HG02623 (cell line): ENCODE measurements at regions not wholly inside any gene's neighbourhood (a gene's known extent, or its start where the extent isn't known, plus 50 kb on each side); places are given as distances from the start of the nearest gene placed in this dataset.

Source experiments
- ATAC-seq: cut with Tn5 transposase; IDR thresholded peaks from one replicate; pipeline ENCODE4 v1.9.1; 2021; ENCODE audit warnings: moderate library complexity; ENCODE audit not compliant: unreplicated experiment

DNA sequence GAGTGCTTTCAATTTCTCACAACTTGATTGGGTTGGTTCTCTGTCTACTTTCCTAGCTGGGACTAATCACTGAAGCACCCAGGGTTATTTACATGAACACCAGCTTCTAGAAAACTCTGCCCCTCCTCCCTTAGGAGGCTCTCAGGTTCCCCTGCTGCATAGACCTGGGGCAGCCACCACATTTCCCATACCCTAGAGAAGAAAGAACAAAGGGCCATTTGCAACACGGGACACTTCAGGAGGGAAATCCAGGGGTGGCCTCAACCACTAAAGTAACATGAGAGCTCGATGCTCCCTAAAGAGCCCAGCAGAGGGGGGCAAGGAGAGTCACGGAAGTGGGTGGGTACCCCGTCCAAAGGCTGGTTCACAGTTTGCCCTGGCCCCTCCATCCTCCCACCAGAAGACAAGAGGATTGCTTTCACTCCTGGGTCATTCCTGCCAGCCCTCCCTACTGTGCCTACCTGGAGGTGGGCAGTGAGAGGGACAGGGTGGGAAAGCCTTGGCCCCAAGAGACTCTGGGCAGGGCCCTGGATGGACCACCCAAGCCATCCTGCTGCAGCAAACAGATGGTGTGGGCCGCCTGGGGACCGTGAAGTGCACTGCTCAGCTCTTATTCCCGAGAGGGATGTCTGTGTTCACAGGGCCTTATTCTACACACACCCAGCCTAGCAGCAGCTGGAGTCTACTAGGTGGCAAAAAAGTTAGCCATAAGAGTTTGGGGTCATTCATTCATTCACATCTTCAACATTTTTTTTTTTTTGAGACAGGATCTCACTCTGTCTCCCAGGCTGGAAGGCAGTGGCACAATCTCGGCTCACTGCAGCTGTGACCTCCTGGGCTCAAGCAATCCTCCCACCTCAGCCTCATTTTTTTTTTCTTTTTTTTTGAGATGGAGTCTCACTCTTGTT, 392.1 kb downstream of the SOX9 start:
- no peak for ATAC-seq

DNA sequence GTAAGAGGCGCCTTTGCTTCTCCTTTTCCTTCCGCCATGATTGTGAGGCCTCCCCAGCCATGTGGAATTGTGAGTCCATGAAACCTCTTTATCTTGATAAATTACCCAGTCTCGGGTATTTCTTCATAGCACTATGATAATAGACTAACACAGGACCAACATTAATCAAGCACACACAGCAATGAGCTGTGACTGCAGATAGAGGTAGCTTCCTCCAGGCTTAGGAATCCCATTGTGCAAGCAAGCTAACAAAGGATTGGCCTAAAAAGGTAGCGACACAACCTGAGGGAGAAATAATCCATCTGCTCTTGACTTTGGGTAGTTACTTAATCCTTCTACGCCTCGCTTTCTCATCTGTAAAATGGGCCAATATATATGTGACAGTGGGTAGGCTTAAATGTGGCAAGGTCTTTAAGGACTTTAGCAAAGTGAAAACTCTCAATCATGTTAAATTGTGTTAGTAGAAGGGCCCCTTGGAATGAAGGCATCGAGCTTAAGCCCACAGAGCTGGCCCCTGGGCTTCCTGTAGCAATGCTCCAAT, 393.6 kb downstream of the SOX9 start:
- no peak for ATAC-seq

DNA sequence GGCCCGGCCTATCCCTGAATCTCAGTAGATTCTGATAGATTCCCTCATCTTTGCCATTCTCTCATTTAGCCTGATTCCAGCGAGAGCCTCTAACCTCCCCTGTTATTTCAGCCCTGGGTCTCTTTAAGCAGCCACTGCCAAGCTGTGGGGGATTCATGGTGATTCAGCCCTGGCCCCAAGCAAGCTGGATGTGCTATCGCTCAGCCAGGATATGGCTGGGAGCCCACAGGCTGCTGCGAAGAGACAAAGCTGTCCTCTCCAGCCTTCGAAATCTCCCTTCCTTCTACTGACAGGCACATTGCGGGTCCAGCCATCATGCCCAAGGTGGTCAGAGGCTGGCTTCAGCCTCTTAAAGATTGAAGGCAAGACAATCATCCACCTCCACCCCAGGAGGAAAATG, 394.1 kb downstream of the SOX9 start:
- ATAC-seq, result no peak

DNA sequence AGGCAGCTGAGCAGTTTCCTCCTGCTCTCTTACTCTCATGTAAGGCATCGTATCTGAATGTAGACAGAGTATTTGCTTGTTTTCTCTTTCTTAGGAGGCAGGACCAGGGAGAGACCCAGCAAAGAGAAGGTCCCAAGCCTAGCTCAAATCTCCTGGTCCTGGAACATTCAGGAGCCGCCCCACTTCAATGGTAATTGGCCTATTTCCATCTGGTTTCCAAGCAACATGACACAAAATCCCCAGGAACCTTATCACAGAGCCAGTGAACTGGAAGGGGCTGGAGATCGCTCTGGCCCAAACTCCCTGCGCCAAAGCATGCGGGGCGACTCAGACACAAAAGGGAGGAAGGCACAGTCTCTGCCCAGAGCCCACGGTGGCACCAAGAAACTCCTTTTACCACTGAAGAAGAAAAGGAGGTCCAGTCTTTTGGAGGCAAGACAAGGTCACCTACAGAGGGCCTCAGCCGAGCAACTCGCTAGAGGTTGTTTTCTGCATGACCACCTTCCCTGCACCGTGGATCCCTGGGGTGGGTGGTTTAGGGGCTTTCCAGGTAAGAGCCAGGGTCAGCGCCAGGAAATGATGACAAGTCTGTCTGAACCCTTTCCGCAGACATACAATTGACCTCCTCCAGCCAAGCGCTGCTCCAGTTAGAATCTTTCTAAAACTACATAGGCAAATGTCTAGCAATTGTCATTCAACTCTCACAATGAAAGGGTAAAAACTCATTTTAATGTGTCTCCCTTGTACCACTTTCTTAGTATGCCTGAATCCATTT, 394.7 kb downstream of the SOX9 start:
- ATAC-seq, result no peak

DNA sequence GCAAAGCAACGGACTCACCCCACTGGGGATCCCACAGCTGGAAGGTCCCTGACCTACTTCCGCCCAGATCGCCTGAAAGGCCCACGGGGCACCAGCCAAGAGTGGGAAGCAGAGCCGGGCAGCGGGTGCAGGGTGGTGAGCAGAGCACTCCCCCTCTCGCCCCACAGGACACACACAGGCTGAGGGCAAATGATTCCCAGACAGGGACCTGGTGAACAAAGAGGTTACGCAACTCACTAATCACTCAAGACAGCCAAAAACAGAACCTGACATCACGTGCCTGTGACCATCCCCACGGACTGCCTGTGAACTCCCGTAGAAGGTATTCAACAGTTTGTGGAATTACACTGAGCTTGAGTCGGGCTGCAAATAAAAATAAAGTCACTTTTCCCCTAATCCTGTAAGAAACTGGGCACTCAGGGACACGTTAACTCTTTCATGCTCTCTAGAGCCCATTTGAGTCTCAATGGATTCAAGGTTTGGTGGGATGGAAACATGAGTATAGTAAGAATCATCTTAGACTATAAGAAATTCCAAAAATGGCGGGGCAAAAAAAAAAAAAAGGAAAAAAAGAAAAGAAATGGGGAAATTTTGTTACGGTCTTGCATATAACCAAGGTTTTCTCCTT, 396.1 kb downstream of the SOX9 start:
- ATAC-seq, result no peak

DNA sequence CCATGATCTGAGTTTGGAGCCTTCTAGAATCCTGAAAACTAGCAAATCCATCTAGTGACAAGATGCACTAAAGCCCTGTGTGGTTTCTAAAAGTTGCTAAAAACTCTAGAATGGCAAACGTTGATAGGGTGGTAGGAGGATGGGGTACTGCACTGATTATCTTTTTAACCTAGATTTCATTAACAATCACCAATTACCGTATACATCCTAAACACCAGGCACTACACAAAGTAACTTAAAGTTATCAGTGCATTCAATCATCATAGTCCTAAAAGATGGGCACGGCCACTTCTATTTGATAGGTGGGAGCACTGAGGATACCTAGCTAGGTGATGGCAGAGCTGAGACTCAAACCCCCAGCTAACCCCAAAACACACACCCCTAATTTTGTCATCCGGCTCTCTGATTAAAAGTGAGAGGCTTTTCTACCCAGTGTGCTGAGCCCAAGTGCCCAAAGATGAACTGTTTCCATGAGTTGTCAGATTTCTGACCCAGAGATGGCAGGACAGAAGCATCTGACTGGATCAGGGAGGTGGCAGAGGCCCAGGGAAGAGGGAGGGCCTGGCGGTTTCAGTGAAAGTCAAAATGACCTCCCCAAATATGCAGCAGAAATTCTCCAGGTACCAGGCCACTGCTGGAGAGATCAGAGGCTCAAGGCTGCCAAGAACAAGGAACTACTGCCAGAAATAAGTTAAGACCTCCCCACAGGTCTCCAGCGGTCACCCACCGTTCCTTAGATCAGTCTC, 396.8 kb downstream of the SOX9 start:
- no peak for ATAC-seq

DNA sequence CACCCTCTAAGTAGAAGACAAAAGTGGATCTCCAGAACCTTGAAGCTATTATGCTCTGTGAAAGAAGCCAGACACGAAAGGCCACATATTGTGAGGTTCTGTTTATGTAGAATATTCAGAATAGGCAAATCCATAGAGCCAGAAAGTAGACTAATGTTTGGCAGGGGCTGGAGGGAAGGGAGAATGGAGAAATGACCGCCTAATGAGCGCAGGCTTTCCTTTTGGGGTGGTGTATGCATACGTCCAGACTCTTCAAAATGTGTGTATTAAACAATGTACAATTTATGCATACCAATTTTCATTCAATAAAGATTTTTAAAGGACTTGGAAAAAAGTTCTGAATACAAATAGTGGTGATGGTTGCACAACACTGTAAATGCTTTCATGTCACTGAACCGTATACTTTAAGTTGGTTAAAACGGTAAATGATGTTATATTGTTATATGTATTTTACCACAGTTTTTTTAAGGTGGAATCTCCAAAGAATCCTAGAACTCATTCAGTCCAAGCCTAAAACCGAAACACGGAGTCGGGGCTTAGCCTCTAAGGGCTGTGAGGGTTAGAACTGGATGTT, 397.4 kb downstream of the SOX9 start:
- no peak for ATAC-seq

DNA sequence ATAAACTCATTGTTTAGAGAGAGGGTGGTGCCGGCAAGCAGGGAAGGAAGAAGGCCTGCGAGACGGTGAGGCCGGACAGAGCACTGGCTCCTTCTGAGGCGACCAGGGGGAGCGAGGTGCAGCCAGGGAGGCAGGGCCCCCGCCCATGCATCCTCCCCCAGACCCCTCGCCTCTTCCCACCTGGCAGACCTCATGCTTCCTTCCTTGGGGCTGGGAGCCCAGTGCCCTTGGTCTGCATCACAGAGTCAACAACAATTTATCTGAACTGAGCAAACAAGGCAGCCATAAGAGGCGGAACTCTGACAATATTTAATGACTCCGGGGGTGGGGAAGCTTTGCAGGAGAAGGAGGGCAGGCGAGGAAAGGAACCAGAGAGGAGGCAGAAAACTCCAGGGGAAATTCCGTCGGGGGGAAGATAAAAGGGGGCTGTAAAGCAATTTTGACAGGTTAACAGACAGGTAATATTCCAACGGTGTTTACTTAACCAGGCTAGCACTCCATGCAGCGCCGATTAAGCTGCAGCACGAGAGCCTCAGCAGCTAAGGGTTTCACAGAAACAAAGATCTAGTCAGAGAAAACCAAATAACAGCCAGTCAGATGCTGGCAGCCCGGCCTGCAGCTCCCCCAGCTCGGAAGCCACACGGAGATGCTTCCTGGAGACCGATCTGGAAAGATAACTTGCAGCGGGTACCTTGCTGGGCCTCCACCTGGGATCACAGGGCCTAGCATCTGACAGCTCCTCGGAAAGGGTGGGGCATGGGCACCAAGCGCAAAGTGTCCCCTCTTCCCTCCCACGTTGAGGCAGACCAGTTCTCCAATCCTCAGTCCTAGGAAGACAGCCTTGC, 398.2 kb downstream of the SOX9 start:
- no peak for ATAC-seq

DNA sequence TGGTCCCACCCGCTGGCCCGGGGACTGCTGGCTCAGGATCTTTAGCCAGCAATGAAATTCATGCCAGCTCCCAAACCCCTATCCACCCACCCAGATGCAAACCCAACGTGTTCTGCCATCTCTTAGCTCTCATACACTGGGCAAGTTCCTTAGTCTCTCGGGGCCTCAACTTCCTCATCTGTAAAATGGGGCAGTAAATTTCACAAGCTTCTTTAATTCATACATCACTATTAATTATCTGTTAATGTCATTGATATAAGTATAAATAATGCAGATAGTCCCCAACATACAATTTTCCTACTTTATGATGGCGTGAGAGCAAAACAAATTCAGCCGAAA, 398.7 kb downstream of the SOX9 start:
- no peak for ATAC-seq

DNA sequence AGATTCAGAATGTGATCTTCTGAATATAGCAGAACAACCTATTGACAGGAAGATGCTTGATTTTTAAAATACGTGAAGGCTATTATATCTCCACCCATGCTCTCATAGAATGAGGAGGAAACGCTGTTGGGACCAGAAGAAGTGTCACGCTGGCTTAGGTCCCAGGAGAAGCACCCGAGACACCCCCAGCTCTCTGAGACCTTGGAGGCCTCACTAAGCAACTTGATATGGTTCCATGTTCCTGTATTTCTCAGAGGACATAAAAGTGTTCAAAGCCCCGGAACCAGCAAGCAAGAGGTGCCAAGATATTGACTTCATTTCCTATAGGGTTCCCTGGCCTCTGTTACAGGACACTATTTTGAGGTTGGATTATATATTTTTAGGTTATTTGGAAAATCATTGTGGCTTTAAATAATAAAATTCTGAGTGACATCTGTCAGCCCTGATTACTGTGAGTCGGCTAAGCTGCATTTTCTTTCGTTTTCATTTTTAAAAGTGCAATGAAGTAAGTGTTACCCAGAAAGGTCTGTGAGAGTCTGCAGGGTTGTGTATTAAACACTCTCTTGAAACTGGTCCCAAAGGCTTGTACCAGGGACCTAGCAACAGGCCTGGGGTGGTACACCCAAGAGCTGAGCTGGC, 400.0 kb downstream of the SOX9 start:
- no peak for ATAC-seq

DNA sequence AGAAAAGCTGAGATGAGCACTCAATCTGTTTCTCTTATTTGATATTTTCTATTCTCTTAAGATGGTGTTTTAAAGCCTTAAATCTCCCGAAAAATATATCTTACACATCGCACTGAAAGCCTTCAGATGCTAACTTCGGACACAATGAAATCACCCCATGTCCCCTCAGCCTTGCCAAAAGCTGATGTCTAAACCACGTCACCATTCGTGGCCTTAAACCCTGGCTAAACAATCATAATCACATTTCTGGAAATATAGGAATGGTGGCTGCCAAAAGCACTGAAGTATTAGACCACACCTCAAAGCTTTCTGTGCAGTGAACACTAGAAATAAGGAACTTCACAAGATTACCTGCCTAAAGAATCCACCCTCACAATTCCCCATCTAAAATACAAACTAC, 402.7 kb downstream of the SOX9 start:
- no peak for ATAC-seq

DNA sequence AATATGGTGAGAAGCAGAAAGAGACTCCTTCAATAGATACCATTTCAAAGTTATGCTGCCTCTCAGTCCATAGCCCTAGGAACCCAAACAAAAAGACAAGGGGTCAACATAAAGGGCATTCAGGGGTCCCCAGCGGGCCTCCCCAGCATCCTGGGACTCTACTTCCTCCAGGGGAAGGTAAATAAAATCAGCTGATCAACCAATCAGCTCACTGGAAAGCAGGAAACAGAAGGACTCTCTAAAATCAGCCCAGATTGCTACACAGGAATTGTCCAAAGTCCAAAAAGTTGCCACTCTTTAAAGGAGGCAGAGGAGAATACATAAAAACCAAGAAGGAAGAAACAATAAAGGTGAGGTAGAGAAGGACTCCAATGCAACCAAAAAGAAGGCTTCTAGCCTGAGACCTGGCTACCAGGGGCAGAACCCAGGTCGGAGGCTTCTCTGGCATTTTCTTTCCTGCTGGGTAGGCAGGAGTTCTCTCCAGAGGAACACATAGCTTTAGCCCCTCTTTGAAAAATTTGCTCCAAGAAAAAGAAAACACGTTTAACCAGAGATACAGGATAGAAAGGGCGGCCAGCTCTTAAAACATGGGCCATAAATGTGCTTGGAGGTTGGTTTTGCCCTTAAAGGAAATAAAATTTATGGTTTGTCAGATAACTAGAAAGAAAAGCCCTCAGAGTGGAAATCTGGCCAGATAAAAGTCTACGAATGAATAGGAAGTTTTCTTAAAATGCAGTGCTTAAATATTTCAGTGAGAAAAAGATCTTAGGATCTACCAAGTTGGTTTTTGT, 404.6 kb downstream of the SOX9 start:
- ATAC-seq, result no peak

DNA sequence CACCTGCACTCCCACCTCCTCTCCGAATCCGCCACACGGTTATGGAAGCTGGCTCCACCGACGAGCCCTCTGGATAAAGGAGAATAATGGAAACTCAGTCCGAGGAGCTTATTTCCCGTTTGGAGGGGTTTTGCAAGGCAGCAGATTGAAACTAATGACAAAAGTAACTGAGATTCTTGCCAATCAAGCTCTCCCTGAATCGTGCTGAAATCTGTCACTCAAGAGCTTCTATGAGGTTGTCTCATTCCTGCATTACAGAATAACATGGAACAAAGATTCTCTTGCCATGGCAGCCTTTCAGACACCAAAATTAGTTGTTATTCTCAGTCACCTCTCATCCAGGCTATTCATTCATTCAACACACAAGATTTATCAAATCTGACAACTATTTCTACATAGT, 405.9 kb downstream of the SOX9 start:
- ATAC-seq, result no peak

DNA sequence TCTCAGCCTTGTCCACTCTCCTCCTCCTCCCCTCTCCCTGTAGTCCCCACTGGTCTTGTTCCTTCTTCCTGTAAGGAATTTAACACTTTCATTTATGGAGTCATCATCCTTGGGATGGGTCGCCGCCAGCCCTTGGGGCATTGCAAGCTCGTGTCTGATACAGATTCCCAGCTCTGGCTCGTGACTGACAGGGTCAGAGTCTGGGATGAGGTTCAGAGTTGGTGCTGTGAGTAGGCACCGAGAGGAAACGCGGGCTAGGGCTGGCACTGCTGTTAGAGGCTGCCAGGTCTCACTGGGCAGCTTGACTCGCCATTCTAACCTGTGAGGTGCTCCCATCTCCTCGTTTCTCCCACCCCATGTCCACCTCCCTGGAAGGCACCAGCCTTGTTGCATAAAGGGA, 407.0 kb downstream of the SOX9 start:
- no peak for ATAC-seq

DNA sequence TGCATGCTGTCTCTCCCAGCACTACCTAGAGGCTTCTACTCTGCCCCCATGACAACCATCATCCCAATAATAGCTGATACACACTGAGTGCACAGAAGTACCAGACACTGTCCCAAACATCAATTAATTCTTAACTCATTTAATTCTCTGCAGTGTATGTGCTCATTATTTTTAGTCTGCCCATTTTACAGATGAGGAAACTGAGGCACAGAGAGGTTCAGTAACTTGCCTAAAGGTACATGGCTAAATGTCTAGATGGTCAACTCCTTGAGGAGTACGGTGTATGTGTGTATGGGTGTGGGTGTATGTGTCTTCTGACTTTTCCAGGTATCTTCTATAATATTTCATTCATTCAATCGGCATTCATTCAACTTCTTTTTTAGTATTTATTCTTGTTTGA, 407.9 kb downstream of the SOX9 start:
- ATAC-seq, result no peak

DNA sequence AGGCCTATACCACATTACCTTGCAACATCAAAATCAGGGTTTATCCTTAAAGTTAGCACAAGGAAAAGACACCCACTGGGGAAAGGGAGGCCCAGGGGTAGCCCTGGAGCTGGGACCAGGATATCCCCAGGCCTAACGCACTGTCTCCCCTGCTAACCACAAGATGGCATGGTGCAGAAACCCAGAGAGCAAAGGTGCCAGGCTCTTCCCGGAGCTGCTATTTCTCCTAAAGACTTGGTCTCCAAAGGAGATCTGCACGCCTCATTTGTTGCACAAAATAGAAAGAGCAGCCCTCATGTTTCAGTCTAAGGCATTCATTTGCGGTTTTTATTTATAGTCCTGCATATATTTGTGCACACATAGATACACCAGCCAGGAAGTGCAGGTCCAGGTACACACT, 408.6 kb downstream of the SOX9 start:
- ATAC-seq, result no peak

DNA sequence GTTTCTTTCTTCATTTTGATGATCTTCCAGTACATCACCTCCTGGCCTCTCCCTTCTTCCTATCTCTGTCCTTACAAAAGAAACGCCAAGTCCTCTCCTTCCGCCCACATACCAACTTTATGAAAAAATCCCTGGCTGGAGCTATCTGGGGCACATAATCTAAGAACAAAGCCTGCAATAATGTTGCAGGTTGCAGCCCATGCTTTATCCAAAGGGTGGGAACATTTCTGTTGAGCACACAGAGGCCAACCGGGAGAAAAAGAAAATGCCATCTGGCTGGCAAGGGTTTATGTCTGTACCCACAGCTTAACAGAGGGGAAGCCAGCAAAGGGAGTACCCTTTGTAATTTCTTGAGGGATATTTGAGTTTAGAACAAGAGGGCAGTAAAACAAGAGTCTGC, 409.6 kb downstream of the SOX9 start:
- ATAC-seq, result no peak

DNA sequence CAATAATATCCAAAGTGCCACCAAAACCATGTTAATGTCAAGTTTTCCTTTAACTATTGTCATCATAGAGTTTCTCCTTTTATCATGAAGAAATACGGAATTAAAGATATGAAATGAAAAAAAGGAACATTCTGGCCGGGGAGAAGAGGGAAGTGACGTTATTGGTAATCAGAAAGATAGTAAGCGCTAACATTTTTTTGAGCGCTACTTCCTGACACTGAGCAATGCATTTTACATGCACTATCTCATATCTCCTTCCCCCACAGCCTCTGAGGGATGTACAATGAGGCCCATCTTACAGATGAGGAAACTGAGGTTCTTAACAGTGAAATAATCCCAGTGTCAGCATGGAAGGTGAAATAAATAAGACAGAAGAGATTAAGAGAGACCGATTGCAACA, 410.9 kb downstream of the SOX9 start:
- ATAC-seq, result no peak
